NCI-H1417 (cell line): ENCODE measurements at regions not wholly inside any gene's neighbourhood (a gene's known extent, or its start where the extent isn't known, plus 50 kb on each side); places are given as distances from the start of the nearest gene placed in this dataset.

Experiments
- DNase-seq, 3 experiments: peaks; one replicate each; lab custom pipeline; 2025; lab: John Stamatoyannopoulos, UW

GRCh38 chr6:123747515-123747914 is 56.1 kb upstream of the NKAIN2 start:
- peak in 1 of 3 experiments; percentile 15 for DNase-seq

- DNase-seq, result no peak
Observed at GRCh38 chr6:123745895-123746294, 57.8 kb upstream of the NKAIN2 start.

- no peak for DNase-seq
Observed at GRCh38 chr6:123744840-123745239, 58.8 kb upstream of the NKAIN2 start.

- DNase-seq, result no peak
Observed at GRCh38 chr6:123742626-123743025, 61.0 kb upstream of the NKAIN2 start.

- DNase-seq, result no peak
Observed at GRCh38 chr6:123733180-123733579, 70.5 kb upstream of the NKAIN2 start.

GRCh38 chr6:123716506-123716905 is 79.8 kb upstream of the TRDN start:
- no peak for DNase-seq

GRCh38 chr6:123715006-123715863 is 78.5 kb upstream of the TRDN start:
- DNase-seq, result peak; percentile 18 to 66 (median 51)

- DNase-seq, result no peak
Observed at GRCh38 chr6:123712831-123713230, 76.1 kb upstream of the TRDN start.

- no peak for DNase-seq
Observed at GRCh38 chr6:123702943-123703342, 66.2 kb upstream of the TRDN start.

GRCh38 chr6:123687864-123688263 is 51.1 kb upstream of the TRDN start:
- no peak for DNase-seq
